OCI-LY7 (cell line): ENCODE measurements at regions not wholly inside any gene's neighbourhood (a gene's known extent, or its start where the extent isn't known, plus 50 kb on each side); places are given as distances from the start of the nearest gene placed in this dataset.

Source experiments
- EZH2phosphoT487 ChIP-seq: fragments of 200-600 bp; sonication (generic); IDR thresholded peaks from 2 replicates; pipeline ENCODE4 v1.6.1; 2018; ENCODE audit warnings: low read depth, borderline replicate concordance, mild to moderate bottlenecking, mixed run types, antibody characterized with exemption, low read length, moderate library complexity, mixed read lengths
- TF ChIP-seq, protein P1 (sequence below): fragments of 200-600 bp; sonication (generic); conservative IDR thresholded peaks from 2 replicates; pipeline ENCODE4 v1.5.1; 2014; ENCODE audit warnings: mild to moderate bottlenecking, antibody characterized with exemption, low read length, moderate library complexity, mixed read lengths

DNA sequence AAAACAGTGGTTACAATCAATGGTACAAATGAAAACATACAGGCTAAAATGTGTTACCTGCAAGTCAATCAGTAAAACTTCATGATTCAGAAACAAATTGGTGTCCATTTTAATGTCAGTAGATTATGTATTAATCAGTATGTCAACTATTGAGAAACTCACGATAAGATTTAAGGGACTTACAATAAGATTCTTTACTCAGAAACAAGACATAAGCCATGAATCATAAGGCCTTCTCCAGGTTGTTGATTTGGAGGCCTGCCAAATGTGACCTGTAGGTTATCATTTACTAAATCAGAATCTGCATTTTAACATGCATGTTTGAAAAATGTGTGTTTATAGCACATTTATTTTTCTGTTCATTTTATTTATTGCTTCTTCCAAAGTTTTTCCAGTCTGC lies 623.1 kb downstream of the CCDC85A start:
- no peak for TF ChIP-seq EZH2phosphoT487
- TF ChIP-seq, protein P1, sequence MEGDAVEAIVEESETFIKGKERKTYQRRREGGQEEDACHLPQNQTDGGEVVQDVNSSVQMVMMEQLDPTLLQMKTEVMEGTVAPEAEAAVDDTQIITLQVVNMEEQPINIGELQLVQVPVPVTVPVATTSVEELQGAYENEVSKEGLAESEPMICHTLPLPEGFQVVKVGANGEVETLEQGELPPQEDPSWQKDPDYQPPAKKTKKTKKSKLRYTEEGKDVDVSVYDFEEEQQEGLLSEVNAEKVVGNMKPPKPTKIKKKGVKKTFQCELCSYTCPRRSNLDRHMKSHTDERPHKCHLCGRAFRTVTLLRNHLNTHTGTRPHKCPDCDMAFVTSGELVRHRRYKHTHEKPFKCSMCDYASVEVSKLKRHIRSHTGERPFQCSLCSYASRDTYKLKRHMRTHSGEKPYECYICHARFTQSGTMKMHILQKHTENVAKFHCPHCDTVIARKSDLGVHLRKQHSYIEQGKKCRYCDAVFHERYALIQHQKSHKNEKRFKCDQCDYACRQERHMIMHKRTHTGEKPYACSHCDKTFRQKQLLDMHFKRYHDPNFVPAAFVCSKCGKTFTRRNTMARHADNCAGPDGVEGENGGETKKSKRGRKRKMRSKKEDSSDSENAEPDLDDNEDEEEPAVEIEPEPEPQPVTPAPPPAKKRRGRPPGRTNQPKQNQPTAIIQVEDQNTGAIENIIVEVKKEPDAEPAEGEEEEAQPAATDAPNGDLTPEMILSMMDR, result no peak
